ENCODE measurements at regions not wholly inside any gene's neighbourhood (a gene's known extent, or its start where the extent isn't known, plus 50 kb on each side); places are given as distances from the start of the nearest gene placed in this dataset.

- TF ChIP-seq CTCF (IDR thresholded peaks at IDR 0.05; ENCODE audit: low read depth, low read length, poor library complexity, severe bottlenecking) (no peak), EZH2phosphoT487 (IDR thresholded peaks at IDR 0.05; ENCODE audit: borderline replicate concordance, low read length) (no peak)
- Histone ChIP-seq H3K9me3 (ENCODE audit: control insufficient read depth, insufficient read depth, low read length) (no peaks in the 10 kb centered on the region), H3K79me2 (ENCODE audit: control insufficient read depth, low read length) (no peaks in the 10 kb centered on the region), H3K27ac (ENCODE audit: low read depth, low read length) (no peak overlapping the region), H3K4me1 (ENCODE audit: control insufficient read depth, low read length) (no peaks in the 10 kb centered on the region), H4K20me1 (ENCODE audit: control insufficient read depth, insufficient read depth, low read depth, low read length) (no peaks in the 10 kb centered on the region), H3K9me2 (replicated peaks; ENCODE audit: control insufficient read depth, low read length) (no peaks in the 10 kb centered on the region), H3F3A (ENCODE audit: control insufficient read depth, insufficient read depth) (no peaks in the 10 kb centered on the region), H3K27me3 (ENCODE audit: control insufficient read depth, low read length) (no peaks in the 10 kb centered on the region; the same call in 1 of the 2 replicates), H3K36me3 (ENCODE audit: control insufficient read depth, low read length) (no peaks in the 10 kb centered on the region), H3K4me3 (ENCODE audit: low read length) (no peak overlapping the region), H3K4me2 (ENCODE audit: low read length) (no peak overlapping the region)
Observed at GRCh38 chr1:244271691-244272308, 179.9 kb downstream of the ADSS2 start.

GRCh38 chr1:244272471-244273261 lies 179.0 kb downstream of the ADSS2 start:
- TF ChIP-seq CTCF (IDR thresholded peaks at IDR 0.05; ENCODE audit: low read depth, low read length, poor library complexity, severe bottlenecking) (peak; percentile 95), EZH2phosphoT487 (IDR thresholded peaks at IDR 0.05; ENCODE audit: borderline replicate concordance, low read length) (no peak)
- no peaks in the 10 kb centered on the region for H3K9me2 ChIP-seq (replicated peaks; ENCODE audit: control insufficient read depth, low read length)
- H3K4me2 ChIP-seq (ENCODE audit: low read length): no peak overlapping the region
- H3K79me2 ChIP-seq (ENCODE audit: control insufficient read depth, low read length): no peaks in the 10 kb centered on the region
- no peaks in the 10 kb centered on the region for H3K4me1 ChIP-seq (ENCODE audit: control insufficient read depth, low read length)
- no peaks in the 10 kb centered on the region for H3F3A ChIP-seq (ENCODE audit: control insufficient read depth, insufficient read depth)
- no peak overlapping the region for H3K27ac ChIP-seq (ENCODE audit: low read depth, low read length)
- no peaks in the 10 kb centered on the region; the same call in 1 of the 2 replicates for H3K27me3 ChIP-seq (ENCODE audit: control insufficient read depth, low read length)
- H3K4me3 ChIP-seq (ENCODE audit: low read length): no peak overlapping the region
- H3K36me3 ChIP-seq (ENCODE audit: control insufficient read depth, low read length): no peaks in the 10 kb centered on the region
- no peaks in the 10 kb centered on the region for H3K9me3 ChIP-seq (ENCODE audit: control insufficient read depth, insufficient read depth, low read length)
- no peaks in the 10 kb centered on the region for H4K20me1 ChIP-seq (ENCODE audit: control insufficient read depth, insufficient read depth, low read depth, low read length)

GRCh38 chr1:244273262-244273844 lies 178.4 kb downstream of the ADSS2 start:
- Histone ChIP-seq H4K20me1 (ENCODE audit: control insufficient read depth, insufficient read depth, low read depth, low read length) (no peaks in the 10 kb centered on the region), H3K4me2 (ENCODE audit: low read length) (no peak overlapping the region), H3K79me2 (ENCODE audit: control insufficient read depth, low read length) (no peaks in the 10 kb centered on the region), H3K9me2 (replicated peaks; ENCODE audit: control insufficient read depth, low read length) (no peaks in the 10 kb centered on the region), H3F3A (ENCODE audit: control insufficient read depth, insufficient read depth) (no peaks in the 10 kb centered on the region), H3K27ac (ENCODE audit: low read depth, low read length) (no peak overlapping the region), H3K9me3 (ENCODE audit: control insufficient read depth, insufficient read depth, low read length) (no peaks in the 10 kb centered on the region), H3K36me3 (ENCODE audit: control insufficient read depth, low read length) (no peaks in the 10 kb centered on the region), H3K4me3 (ENCODE audit: low read length) (no peak overlapping the region), H3K27me3 (ENCODE audit: control insufficient read depth, low read length) (no peaks in the 10 kb centered on the region; the same call in 1 of the 2 replicates), H3K4me1 (ENCODE audit: control insufficient read depth, low read length) (no peaks in the 10 kb centered on the region)
- TF ChIP-seq CTCF (IDR thresholded peaks at IDR 0.05; ENCODE audit: low read depth, low read length, poor library complexity, severe bottlenecking) (no peak), EZH2phosphoT487 (IDR thresholded peaks at IDR 0.05; ENCODE audit: borderline replicate concordance, low read length) (no peak)
